SU-DHL-6 (cell line): ENCODE measurements at regions not wholly inside any gene's neighbourhood (a gene's known extent, or its start where the extent isn't known, plus 50 kb on each side); places are given as distances from the start of the nearest gene placed in this dataset.

Experiments used
- CTCF ChIP-seq: fragments of 200-600 bp; sonication (generic); IDR thresholded peaks from one replicate; pipeline ENCODE4 v1.5.1; 2017; ENCODE audit warnings: antibody characterized with exemption, mild to moderate bottlenecking, low read length, moderate library complexity; ENCODE audit not compliant: insufficient read depth, poor library complexity, severe bottlenecking
- EZH2phosphoT487 ChIP-seq: fragments of 200-600 bp; sonication (generic), shearing (Covaris generic); conservative IDR thresholded peaks from 2 replicates; pipeline ENCODE4 v1.6.1; 2018; ENCODE audit warnings: mild to moderate bottlenecking, antibody characterized with exemption, low read length, moderate library complexity, mixed read lengths

- TF ChIP-seq CTCF (no peak), EZH2phosphoT487 (no peak)
These were observed 154.8 kb upstream of the LRIG3 start for GRCh38 chr12:59075141-59075540.
